ENCODE measurements at regions not wholly inside any gene's neighbourhood (a gene's known extent, or its start where the extent isn't known, plus 50 kb on each side); places are given as distances from the start of the nearest gene placed in this dataset.

DNA sequence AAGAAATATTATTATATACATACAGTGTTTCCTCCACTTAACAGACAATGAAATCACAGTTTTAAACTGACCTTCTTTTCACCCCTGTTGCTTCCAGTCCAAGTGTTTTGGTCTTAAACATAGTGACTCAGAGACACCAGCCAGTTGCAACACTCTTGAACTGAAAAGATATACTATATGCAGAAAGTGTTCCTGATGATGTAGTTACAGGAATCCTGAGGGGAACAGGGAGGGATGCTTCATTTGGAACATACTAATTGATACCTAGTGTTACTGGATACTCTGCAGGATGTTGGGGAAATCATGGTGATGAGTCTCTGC is 420.8 kb downstream of the CCDC91 start:
- no peaks in the 10 kb centered on the region for H3K9me3 ChIP-seq (ENCODE audit: control insufficient read depth, insufficient read depth, low read depth, low read length)
- H3K36me3 ChIP-seq (ENCODE audit: control insufficient read depth in 2 of 2, insufficient read depth in 1 of 2, low read length in 2 of 2) = no peaks in the 10 kb centered on the region
- ChIA-PET POLR2A (no interaction called here), CTCF (no interaction called here)
- peaks cover 9% of the 10 kb centered on the region; the same call in 1 of the 2 replicates for H3K4me1 ChIP-seq (ENCODE audit: control insufficient read depth, insufficient read depth, low read length)
- peak overlapping the region; percentile 35; the same call in 1 of the 2 replicates for H3K27ac ChIP-seq (ENCODE audit: extremely low read depth, low read depth, low read length)
- TF ChIP-seq ZNF843 (tag by site-specific recombination; IDR thresholded peaks at IDR 0.05) = 0 out of 2 replicates have a peak, but pooled peaks have one; percentile 39
- TF ChIP-seq, protein P1, sequence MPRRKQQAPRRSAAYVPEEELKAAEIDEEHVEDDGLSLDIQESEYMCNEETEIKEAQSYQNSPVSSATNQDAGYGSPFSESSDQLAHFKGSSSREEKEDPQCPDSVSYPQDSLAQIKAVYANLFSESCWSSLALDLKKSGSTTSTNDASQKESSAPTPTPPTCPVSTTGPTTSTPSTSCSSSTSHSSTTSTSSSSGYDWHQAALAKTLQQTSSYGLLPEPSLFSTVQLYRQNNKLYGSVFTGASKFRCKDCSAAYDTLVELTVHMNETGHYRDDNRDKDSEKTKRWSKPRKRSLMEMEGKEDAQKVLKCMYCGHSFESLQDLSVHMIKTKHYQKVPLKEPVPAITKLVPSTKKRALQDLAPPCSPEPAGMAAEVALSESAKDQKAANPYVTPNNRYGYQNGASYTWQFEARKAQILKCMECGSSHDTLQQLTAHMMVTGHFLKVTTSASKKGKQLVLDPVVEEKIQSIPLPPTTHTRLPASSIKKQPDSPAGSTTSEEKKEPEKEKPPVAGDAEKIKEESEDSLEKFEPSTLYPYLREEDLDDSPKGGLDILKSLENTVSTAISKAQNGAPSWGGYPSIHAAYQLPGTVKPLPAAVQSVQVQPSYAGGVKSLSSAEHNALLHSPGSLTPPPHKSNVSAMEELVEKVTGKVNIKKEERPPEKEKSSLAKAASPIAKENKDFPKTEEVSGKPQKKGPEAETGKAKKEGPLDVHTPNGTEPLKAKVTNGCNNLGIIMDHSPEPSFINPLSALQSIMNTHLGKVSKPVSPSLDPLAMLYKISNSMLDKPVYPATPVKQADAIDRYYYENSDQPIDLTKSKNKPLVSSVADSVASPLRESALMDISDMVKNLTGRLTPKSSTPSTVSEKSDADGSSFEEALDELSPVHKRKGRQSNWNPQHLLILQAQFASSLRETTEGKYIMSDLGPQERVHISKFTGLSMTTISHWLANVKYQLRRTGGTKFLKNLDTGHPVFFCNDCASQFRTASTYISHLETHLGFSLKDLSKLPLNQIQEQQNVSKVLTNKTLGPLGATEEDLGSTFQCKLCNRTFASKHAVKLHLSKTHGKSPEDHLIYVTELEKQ (tag by site-specific recombination; IDR thresholded peaks at IDR 0.05; ENCODE audit: borderline replicate concordance) = no peak
- TF ChIP-seq, protein P2, sequence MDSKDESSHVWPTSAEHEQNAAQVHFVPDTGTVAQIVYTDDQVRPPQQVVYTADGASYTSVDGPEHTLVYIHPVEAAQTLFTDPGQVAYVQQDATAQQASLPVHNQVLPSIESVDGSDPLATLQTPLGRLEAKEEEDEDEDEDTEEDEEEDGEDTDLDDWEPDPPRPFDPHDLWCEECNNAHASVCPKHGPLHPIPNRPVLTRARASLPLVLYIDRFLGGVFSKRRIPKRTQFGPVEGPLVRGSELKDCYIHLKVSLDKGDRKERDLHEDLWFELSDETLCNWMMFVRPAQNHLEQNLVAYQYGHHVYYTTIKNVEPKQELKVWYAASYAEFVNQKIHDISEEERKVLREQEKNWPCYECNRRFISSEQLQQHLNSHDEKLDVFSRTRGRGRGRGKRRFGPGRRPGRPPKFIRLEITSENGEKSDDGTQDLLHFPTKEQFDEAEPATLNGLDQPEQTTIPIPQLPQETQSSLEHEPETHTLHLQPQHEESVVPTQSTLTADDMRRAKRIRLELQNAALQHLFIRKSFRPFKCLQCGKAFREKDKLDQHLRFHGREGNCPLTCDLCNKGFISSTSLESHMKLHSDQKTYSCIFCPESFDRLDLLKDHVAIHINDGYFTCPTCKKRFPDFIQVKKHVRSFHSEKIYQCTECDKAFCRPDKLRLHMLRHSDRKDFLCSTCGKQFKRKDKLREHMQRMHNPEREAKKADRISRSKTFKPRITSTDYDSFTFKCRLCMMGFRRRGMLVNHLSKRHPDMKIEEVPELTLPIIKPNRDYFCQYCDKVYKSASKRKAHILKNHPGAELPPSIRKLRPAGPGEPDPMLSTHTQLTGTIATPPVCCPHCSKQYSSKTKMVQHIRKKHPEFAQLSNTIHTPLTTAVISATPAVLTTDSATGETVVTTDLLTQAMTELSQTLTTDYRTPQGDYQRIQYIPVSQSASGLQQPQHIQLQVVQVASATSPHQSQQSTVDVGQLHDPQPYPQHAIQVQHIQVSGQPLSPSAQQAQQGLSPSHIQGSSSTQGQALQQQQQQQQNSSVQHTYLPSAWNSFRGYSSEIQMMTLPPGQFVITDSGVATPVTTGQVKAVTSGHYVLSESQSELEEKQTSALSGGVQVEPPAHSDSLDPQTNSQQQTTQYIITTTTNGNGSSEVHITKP (tag by site-specific recombination; IDR thresholded peaks at IDR 0.05) = peak; percentile 29; the same call in 1 of the 2 replicates
- peak; percentile 17; the same call in 1 of the 2 replicates for TF ChIP-seq OSR2 (tag by site-specific recombination; IDR thresholded peaks at IDR 0.05)
- peak; percentile 32; the same call in 1 of the 2 replicates for TF ChIP-seq SP7 (tag by site-specific recombination; IDR thresholded peaks at IDR 0.05)
- TF ChIP-seq WT1 (tag by site-specific recombination; IDR thresholded peaks at IDR 0.05) = peak; percentile 51
- no peak overlapping the region for H3K4me3 ChIP-seq (ENCODE audit: low read depth, low read length)

DNA sequence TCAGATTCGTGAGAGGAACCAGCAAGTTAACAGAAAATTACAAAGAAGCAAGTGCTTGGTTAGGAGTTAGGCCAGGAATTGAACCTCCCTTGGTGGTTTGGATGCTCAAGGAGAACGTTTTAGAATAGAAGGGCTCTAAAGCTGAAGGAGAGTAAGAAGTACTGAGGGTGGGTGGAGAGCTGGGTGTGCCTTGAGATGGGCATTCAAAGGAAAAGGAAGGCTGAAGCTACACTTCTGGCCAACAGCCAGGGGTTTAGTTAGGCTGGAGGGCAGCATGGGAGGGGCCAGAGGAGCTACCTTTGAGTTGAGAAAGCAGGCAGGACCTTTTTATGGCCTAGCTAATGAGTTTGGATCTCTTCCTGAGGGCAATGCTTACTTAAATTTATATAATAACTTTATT is 421.2 kb downstream of the CCDC91 start:
- Histone ChIP-seq H3K9me3 (ENCODE audit: control insufficient read depth, insufficient read depth, low read depth, low read length) (no peaks in the 10 kb centered on the region), H3K4me1 (ENCODE audit: control insufficient read depth, insufficient read depth, low read length) (peaks cover 9% of the 10 kb centered on the region; the same call in 1 of the 2 replicates), H3K4me3 (ENCODE audit: low read depth, low read length) (no peak overlapping the region), H3K36me3 (ENCODE audit: control insufficient read depth in 2 of 2, insufficient read depth in 1 of 2, low read length in 2 of 2) (no peaks in the 10 kb centered on the region), H3K27ac (ENCODE audit: extremely low read depth, low read depth, low read length) (peak overlapping the region; percentile 35; the same call in 1 of the 2 replicates)
- ChIA-PET CTCF (no interaction called here), POLR2A (no interaction called here)
- TF ChIP-seq KLF1 (tag by site-specific recombination; IDR thresholded peaks at IDR 0.05) (0 out of 2 replicates have a peak, but pooled peaks have one; percentile 13), YY2 (tag by site-specific recombination; IDR thresholded peaks at IDR 0.05) (no peak)

DNA sequence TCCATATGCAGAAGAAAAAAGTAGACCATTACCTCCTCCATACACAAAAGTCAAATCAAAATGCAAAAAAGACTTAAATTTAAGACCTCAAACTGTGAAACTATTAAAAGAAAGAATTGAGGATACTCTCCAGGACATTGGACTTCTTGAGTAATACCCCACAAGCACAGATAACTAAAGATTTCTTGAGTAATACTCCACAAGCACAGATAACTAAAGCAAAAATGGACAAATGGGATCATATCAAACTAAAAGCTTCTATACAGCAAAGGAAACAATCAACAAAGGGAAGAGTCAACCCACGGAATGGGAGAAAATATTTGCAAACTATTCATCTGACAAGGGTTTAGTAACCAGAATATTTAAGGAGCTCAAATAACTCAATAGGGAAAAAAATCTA is 427.9 kb downstream of the CCDC91 start:
- no peak overlapping the region for H3K27ac ChIP-seq (ENCODE audit: extremely low read depth, low read depth, low read length)
- H3K4me1 ChIP-seq (ENCODE audit: control insufficient read depth, insufficient read depth, low read length) = peaks cover 5% of the 10 kb centered on the region; the same call in 1 of the 2 replicates
- no peaks in the 10 kb centered on the region for H3K9me3 ChIP-seq (ENCODE audit: control insufficient read depth, insufficient read depth, low read depth, low read length)
- no peak overlapping the region for H3K4me3 ChIP-seq (ENCODE audit: low read depth, low read length)
- H3K36me3 ChIP-seq (ENCODE audit: control insufficient read depth in 2 of 2, insufficient read depth in 1 of 2, low read length in 2 of 2) = no peaks in the 10 kb centered on the region
- ChIA-PET CTCF (no interaction called here), POLR2A (no interaction called here)
- TF ChIP-seq, protein P3, sequence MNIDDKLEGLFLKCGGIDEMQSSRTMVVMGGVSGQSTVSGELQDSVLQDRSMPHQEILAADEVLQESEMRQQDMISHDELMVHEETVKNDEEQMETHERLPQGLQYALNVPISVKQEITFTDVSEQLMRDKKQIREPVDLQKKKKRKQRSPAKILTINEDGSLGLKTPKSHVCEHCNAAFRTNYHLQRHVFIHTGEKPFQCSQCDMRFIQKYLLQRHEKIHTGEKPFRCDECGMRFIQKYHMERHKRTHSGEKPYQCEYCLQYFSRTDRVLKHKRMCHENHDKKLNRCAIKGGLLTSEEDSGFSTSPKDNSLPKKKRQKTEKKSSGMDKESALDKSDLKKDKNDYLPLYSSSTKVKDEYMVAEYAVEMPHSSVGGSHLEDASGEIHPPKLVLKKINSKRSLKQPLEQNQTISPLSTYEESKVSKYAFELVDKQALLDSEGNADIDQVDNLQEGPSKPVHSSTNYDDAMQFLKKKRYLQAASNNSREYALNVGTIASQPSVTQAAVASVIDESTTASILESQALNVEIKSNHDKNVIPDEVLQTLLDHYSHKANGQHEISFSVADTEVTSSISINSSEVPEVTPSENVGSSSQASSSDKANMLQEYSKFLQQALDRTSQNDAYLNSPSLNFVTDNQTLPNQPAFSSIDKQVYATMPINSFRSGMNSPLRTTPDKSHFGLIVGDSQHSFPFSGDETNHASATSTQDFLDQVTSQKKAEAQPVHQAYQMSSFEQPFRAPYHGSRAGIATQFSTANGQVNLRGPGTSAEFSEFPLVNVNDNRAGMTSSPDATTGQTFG (tag by site-specific recombination; IDR thresholded peaks at IDR 0.05; ENCODE audit: borderline replicate concordance) = no peak
- TF ChIP-seq ZNF549 (tag by site-specific recombination; IDR thresholded peaks at IDR 0.05) = no peak
- TF ChIP-seq, protein P4, sequence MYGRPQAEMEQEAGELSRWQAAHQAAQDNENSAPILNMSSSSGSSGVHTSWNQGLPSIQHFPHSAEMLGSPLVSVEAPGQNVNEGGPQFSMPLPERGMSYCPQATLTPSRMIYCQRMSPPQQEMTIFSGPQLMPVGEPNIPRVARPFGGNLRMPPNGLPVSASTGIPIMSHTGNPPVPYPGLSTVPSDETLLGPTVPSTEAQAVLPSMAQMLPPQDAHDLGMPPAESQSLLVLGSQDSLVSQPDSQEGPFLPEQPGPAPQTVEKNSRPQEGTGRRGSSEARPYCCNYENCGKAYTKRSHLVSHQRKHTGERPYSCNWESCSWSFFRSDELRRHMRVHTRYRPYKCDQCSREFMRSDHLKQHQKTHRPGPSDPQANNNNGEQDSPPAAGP (tag by site-specific recombination; IDR thresholded peaks at IDR 0.05) = no peak
- TF ChIP-seq ZNF292 (tag by site-specific recombination; IDR thresholded peaks at IDR 0.05; ENCODE audit: borderline replicate concordance, low read depth) = no peak

Data from HEK293 (cell line).